HG03039 (cell line): ENCODE measurements at regions not wholly inside any gene's neighbourhood (a gene's known extent, or its start where the extent isn't known, plus 50 kb on each side); places are given as distances from the start of the nearest gene placed in this dataset.

Source experiments
- ATAC-seq: cut with Tn5 transposase; IDR thresholded peaks from one replicate; pipeline ENCODE4 v1.9.1; 2021; ENCODE audit warnings: mild to moderate bottlenecking, moderate library complexity; ENCODE audit not compliant: unreplicated experiment

DNA sequence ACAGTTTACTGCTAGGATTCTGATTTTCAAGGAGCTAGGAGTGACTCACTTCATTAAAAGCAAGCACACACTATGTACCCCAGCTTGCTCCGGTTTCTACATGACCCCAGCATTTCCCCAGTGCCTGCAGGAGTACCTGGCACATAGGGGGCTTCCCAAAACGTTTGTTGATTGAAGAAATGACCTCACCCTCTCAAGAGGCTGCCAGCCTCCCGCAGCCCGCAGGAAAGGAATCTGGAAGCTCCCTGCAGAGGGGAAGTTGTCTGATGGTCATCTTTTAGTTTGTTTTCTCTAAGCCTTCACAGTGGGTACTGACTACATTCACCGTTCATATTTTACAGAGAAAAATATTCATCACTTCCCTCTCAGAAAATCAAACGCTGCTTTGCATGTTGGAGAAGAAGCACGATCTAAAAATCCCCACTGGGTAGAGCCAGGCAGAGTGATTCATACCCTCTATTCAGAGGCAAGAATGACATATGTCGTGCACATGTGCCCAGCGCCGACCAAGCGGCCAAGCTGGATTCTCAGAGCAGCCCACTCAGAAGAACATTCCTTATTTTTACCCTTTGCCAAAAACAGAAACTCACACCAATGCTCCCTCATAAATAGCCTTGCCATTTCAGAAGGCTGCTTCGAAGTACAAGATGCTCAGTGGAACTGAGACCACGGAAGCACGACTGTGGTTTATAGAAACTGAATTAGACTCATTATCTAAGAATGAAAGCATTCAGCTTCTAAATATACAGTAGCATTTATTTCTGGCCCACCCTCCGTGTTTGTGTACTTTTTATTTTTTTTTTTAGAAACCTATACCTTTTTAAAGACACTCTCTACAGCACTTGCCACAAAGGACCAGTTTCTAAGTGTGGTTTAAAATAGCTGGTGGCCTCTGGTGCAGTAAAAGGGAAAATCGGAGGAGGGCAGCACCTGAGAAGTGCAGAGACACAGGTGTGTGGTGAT, 143.2 kb downstream of the MIS18A start:
- ATAC-seq: peak; percentile 62

DNA sequence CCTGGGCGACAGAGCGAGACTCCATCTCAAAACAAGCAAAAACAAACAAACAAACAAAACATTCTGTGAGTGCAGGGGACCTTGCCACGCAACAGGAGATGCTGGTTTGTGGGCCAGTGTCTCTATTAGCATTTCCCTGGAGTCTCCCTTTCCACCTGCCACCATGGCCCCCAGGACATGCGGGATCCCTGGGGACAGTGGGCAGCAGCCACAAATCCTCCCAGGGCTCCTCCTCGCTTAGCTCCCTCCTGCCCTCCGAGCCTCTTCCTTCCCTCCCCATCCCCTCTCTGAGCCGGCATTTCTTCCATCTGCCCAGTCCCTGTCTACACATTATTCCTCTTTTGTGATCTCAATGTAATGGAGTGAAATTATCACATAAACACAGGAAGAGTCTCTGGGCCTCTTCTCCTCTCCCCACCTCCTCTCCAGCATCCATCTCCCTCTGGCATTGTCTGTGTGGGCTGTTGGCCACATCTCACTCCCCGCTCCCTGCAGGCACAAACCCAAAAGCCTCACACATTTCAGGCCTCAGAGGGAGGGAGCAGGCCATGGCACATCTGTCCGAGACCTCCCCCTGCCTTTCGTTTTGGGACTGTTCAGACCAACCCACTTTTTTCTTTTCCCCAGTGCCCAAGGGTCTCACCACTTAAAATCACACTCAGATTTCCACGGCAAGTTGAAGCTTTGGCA, 144.3 kb downstream of the MIS18A start:
- ATAC-seq: no peak

DNA sequence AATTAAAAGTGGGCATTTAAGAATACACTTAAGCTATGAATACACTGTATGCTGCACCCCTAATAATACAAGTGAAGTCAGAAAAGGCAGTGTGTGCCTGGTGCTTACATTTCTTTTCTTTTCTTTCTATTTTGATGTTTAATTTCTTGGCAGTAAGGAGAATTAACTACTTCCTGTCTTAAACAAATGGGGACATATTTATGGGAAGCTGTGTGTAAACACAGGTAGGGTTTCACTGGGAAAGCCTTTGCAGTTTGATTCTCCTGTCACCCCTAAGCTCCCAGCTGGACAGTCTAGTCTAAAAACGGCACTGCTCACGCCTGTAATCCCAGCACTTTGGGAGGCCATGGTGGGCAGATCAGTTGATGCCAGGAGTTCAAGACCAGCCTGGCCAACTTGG, 146.0 kb downstream of the MIS18A start:
- no peak for ATAC-seq

- no peak for ATAC-seq
Observed at GRCh38 chr21:32132409-32132808, 146.4 kb downstream of the MIS18A start.

DNA sequence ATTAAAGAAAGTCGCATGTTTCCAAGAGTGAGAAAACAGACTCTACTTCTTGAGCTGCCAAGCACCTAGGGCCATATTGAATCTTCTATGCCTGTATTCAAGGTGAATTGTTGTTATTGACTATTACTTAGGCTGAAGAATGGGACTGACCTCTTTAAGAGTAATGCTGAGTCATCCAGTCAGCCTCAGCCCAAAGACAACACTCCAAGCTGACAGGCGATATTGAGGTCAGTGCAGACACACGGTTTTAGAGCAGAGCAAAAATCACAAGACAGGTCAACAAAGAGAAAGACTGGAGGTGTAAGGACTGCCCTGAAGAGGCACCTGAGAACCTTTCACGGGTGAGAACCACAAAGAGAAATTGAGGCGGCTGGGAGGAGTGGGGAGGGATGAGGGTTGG, 146.9 kb downstream of the MIS18A start:
- ATAC-seq: no peak

- no peak for ATAC-seq
Observed at GRCh38 chr21:32131164-32131563, 147.7 kb downstream of the MIS18A start.

DNA sequence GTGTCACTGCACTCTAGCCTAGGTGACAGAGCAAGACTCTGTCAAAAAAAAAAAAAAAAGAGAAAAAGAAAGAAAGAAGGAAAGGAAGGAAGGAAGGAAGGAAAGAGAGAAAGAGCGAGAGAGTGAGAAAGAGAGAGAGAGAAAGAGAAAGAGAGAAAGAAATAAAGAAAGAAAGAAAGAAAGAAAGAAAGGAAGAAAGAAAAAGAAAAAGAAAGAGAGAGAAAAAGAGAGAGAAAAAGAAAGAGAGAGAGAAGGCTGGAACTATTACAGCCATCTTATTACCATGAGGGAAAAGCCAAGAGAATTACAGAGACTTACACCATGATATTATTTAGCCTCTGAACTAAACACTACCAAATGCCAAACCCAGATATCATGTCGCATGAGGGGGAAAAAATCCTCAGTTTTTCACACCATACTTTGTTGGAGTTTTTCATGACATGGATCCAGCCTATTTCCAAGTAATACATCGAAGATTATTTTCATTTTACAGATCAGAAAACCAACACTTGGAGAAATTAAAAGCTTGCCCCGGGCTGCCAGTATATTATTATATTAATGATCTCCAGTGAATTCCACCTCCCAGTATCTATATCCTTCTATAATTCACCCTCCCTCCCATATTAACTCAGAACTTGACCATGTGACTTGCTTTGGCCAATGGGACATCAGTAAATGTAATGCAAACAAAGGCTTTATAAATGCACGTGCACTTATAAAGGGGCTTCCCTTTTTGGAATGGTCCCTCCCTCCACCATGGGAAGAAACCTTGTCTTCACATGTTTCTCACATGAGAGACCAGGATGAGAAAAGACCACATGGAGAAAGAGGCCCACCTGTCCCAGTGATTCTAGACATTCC, 148.6 kb downstream of the MIS18A start:
- ATAC-seq: no peak

DNA sequence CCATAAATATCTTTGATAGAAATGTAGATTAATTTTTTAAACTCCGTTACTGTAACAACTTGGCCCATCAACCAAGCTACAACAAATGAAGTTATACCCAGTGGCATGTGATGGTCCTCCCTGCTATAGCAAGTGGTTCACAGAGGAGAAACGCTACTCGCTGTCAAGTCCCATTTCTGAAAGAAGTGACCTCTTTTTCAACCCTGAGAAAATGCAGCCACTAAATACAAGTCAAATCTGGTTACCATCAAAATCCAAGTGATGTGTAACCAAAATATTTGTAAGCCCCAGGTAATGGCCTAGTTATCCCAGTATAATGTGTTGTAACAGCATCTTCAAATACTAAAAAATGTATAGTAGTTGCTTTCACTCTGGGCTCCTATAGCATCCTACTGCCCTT, 151.8 kb downstream of the MIS18A start:
- ATAC-seq: no peak

- no peak for ATAC-seq
Observed at GRCh38 chr21:32122082-32122481, 156.8 kb downstream of the MIS18A start.

DNA sequence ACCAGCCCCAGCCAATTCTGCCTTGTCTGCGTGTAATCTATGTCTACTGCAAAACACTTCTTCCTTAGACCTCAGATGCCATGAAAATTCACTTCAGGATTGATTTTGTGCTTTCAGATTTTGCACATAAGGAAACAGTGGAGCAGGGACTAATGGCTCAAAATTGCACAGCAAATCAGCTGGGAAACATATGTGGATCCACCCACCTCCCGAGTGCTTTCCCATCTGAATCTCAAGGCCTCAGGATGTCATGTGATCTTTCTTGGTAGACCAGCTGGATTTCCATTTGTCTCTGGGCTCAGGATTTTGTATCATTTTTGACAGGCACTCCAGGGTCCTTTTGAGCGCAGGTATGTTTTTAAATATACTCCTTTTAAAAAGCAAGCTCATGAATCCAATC, 158.6 kb downstream of the MIS18A start:
- ATAC-seq: no peak

DNA sequence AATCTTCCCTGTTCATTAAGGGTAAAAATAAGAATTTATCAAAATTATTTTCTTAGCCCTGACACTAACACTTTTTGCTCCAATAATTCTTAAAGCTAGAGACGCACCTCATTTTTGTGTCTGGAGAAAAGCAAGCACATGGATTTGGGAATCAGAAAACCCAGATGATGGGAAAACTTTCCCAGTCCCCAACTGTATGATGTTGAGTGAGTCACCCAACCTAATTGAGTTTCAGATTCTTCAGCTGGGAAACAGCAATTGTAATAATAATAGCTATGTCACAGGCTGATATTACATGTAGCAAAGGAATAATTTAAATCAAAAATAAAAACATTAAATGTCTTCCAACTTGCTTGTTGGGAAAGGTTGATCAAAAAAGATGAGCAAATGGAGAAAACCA, 159.0 kb downstream of the MIS18A start:
- no peak for ATAC-seq

- ATAC-seq: no peak
Observed at GRCh38 chr21:32119389-32119788, 159.5 kb downstream of the MIS18A start.

DNA sequence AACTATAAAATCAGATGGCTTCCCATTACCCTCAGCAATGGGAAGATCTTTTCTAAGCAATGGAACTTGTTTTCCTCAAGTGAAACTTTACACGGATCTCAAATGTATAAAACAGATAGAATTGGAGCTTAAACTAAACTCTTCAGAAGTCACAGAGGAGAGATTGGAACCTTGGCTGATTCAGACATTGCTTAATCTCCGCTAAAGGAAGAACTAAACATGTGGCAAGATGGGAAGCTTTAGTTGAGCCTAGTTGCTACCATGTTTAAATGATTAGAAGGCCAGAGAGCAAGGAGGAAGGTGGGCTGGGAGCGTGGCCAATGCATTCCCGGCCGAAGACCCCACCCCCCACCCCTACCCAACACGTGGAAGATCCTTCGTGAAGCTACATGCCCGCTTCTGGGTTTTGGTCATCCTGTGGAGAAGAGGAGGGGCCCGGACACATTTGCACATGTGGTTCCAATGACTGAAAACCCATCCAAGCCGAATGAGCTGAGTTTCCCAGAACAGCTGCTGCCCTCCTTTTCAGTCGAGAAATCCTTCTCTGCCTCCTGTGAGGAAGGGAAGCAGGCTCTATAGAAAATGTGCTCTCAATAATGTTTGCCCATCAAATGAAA, 164.3 kb downstream of the MIS18A start:
- no peak for ATAC-seq

- ATAC-seq: no peak
Observed at GRCh38 chr21:32113486-32113885, 165.4 kb downstream of the MIS18A start.

DNA sequence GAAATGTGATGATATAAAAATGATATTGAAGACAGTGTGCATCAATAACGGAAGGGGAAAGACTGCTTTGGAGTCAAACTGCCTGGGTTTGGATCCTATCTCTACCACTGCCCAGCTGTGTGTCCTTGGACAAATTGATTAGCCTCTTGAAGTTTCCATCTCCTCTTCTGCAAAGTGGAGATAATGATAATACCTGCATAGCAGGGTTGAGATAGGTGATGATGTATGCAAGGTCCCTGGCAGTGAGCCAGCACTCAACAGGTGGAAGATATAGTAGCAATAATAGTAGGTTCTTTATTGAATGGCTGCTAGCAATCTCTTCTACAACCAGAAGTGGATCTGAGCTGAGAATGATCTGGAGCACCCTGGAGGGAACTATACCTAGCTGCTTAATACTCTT, 166.7 kb downstream of the MIS18A start:
- ATAC-seq: no peak

- no peak for ATAC-seq
Observed at GRCh38 chr21:32108566-32108965, 170.3 kb downstream of the MIS18A start.

DNA sequence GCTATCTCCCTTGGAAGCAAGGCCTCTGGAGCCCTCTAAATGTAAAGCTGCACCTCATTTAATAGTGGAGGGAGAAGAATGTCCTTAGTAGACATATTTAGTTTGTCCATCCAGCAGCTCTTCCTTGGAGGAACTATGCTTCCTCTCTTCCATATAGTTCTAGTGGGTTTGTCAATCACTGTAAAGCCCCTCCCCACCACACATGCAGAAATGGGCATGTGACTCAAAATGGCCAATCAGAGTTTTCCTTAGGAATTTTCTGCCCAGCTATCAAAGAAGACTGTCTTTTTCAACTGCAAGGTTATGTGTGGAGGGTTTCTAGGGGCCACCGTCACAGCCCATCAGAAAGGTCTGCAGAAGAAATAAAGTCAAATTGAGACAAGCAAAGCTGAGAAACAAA, 175.5 kb downstream of the MIS18A start:
- no peak for ATAC-seq

DNA sequence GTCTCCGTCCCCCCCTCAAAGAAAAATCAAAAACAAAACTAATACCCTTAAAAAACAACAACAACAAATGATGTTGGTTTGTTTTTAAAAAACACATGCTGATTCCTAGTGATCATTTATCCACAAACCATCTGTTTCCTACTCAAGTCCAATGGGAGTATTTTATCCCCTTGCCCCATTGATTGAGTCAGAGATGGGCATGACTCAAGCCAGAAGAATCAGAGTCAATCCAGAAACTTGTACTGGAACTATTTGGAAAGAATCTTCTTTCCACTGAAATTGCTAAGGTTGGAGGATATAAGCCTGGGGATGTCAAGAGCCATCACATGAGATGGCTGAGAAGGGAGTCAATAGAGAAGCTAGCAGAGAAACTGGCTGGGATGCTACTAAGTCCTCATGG, 176.4 kb downstream of the MIS18A start:
- no peak for ATAC-seq

DNA sequence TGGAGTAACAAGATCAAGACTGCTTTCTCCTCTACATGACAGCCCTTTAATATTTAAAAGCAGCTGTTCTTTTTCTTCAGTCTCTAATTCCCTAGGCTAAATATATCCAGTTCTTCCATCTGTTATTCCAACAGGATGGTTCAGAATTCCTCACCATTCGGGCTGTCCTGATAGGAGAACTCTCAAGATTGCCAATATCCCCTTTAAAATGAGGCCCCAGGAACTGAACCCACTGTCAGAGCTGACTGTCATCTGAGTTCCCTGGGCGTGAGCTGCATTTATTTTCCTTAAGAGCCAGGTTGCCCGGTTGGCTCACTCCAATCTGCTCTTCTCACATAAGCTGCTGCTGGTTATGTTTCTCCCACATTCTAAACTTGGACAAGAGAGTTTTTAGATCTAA, 177.6 kb downstream of the MIS18A start:
- ATAC-seq: no peak

DNA sequence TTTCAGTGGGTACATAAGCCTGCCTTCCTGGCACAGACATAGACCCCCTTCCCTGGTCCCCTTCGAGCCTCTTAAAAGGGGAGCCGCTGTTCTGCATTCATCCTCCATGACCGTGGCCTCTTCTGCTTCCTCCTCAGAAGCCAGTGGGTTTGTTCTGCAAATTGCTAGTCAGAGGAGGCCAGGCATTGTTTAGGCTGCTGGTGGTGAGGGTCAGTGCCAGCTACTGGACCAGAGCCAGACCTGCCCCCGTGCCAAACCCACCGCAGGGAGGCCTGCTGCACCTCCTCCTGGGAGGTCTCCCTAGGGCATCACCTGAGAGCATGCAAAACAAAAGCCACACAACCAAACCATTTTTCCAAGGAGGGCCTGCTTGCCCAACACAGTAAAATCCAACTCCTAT, 178.4 kb downstream of the MIS18A start:
- ATAC-seq: no peak
